ENCODE measurements at regions not wholly inside any gene's neighbourhood (a gene's known extent, or its start where the extent isn't known, plus 50 kb on each side); places are given as distances from the start of the nearest gene placed in this dataset.

GRCh38 chr1:234660536-234661316, 50.7 kb upstream of the IRF2BP2 start:
- no peak for DNase-seq
- Histone ChIP-seq H3F3A (replicated peaks; ENCODE audit: insufficient read depth) (peaks cover 17% of the 10 kb centered on the region), H3K4me3 (ENCODE audit: low read depth in 2 of 2, low read length in 1 of 2) (no peak overlapping the region), H3K79me2 (ENCODE audit: insufficient read depth) (no peaks in the 10 kb centered on the region), H3K9me2 (no peaks in the 10 kb centered on the region), H3K36me3 (replicated peaks in 1 of 2; ENCODE audit: control insufficient read depth in 1 of 2, insufficient read depth in 2 of 2, low read length in 1 of 2) (no peaks in the 10 kb centered on the region), H3K9ac (no peak overlapping the region), H3K4me1 (ENCODE audit: control insufficient read depth in 1 of 2, insufficient read depth in 2 of 2, low read depth in 1 of 2, low read length in 1 of 2) (peaks cover 27% of the 10 kb centered on the region in 2 experiments), H3K4me2 (no peak overlapping the region), H3K9me3 (no peaks in the 10 kb centered on the region), H2AFZ (ENCODE audit: low read depth) (no peak overlapping the region), H3K27ac (ENCODE audit: low read depth in 2 of 2, low read length in 1 of 2) (no peak overlapping the region), H4K20me1 (ENCODE audit: insufficient read depth) (no peaks in the 10 kb centered on the region), H3K27me3 (ENCODE audit: insufficient read depth) (no peaks in the 10 kb centered on the region)
- TF ChIP-seq RAD21 (IDR thresholded peaks at IDR 0.05; ENCODE audit: low read length) (no peak), TCF12 (IDR thresholded peaks at IDR 0.05) (no peak), TEAD4 (IDR thresholded peaks at IDR 0.05; ENCODE audit: borderline replicate concordance, insufficient read depth) (no peak), FOXM1 (IDR thresholded peaks at IDR 0.05; ENCODE audit: low read depth) (no peak), JUND (IDR thresholded peaks at IDR 0.05) (no peak), NRF1 (IDR thresholded peaks at IDR 0.05; ENCODE audit: low read depth, low read length) (no peak), TAF1 (IDR thresholded peaks at IDR 0.05; ENCODE audit: borderline replicate concordance, low read depth, low read length) (no peak), RCOR1 (IDR thresholded peaks at IDR 0.05; ENCODE audit: low read length) (no peak), POLR2AphosphoS5 (IDR thresholded peaks at IDR 0.05; ENCODE audit: low read depth, low read length) (no peak), USF1 (IDR thresholded peaks at IDR 0.05; ENCODE audit: borderline replicate concordance, low read depth) (no peak), NFIC (IDR thresholded peaks at IDR 0.05; ENCODE audit: borderline replicate concordance) (no peak), CHD2 (IDR thresholded peaks at IDR 0.05; ENCODE audit: low read length, partially characterized antibody) (no peak)
- POLR2A ChIA-PET = no interaction called here
- 92% methylated on average over 14 of the region's 18 CpGs for WGBS (ENCODE audit: low lambda C conversion rate)
- CTCF ChIA-PET = no interaction called here

Small RNA genes lying in the stretch of these regions (small RNA-seq; reads per million reads assigned to genes)
- gene RNY4P16 = 0 to 0.13 (median 0) reads per million in 7 experiments

All from SK-N-SH (cell line).